ENCODE measurements at regions not wholly inside any gene's neighbourhood (a gene's known extent, or its start where the extent isn't known, plus 50 kb on each side); places are given as distances from the start of the nearest gene placed in this dataset.

- no peak for DNase-seq
- Histone ChIP-seq H3K4me3 (no peak overlapping the region), H3K27ac (no peak overlapping the region), H3K27me3 (no peaks in the 10 kb centered on the region), H3K36me3 (no peaks in the 10 kb centered on the region), H3K9me3 (peaks cover 0 to 3% of the 10 kb centered on the region in 2 donors), H3K4me1 (no peaks in the 10 kb centered on the region)
- ATAC-seq = no peak
- intact Hi-C loops (cut with DNase I) = no loop called here
- TF ChIP-seq CTCF (IDR thresholded peaks at IDR 0.05) = no peak
Measured at GRCh38 chr4:166174717-166175490, 301.9 kb downstream of the TLL1 start.

- no peaks in the 10 kb centered on the region for H3K4me1 ChIP-seq
- H3K36me3 ChIP-seq = no peaks in the 10 kb centered on the region
- no peak for TF ChIP-seq CTCF (IDR thresholded peaks at IDR 0.05)
- no peak for ATAC-seq
- no peak for DNase-seq
- H3K27me3 ChIP-seq = no peaks in the 10 kb centered on the region
- intact Hi-C loops (cut with DNase I) = no loop called here
- H3K4me3 ChIP-seq = no peak overlapping the region
- H3K27ac ChIP-seq = no peak overlapping the region
- H3K9me3 ChIP-seq = no peaks in the 10 kb centered on the region
Measured at GRCh38 chr4:166182145-166182544, 309.1 kb downstream of the TLL1 start.

GRCh38 chr4:166195101-166195500, 322.1 kb downstream of the TLL1 start:
- TF ChIP-seq CTCF (IDR thresholded peaks at IDR 0.05) = no peak
- intact Hi-C loops (cut with DNase I) = no loop called here

GRCh38 chr4:166197166-166197565, 324.1 kb downstream of the TLL1 start:
- H3K27me3 ChIP-seq = no peaks in the 10 kb centered on the region
- H3K4me1 ChIP-seq = no peaks in the 10 kb centered on the region
- no peak overlapping the region for H3K4me3 ChIP-seq
- H3K9me3 ChIP-seq = peaks cover 0 to 2% of the 10 kb centered on the region in 2 donors
- no peaks in the 10 kb centered on the region for H3K36me3 ChIP-seq
- DNase-seq = no peak
- TF ChIP-seq CTCF (IDR thresholded peaks at IDR 0.05) = no peak
- no peak for ATAC-seq
- intact Hi-C loops (cut with DNase I) = no loop called here
- H3K27ac ChIP-seq = no peak overlapping the region

More at GRCh38 chr4:166195101-166195500, 322.1 kb downstream of the TLL1 start:
- no peak overlapping the region for H3K27ac ChIP-seq
- H3K36me3 ChIP-seq = no peaks in the 10 kb centered on the region
- H3K27me3 ChIP-seq = no peaks in the 10 kb centered on the region
- DNase-seq (no peak), ATAC-seq (no peak)
- H3K4me3 ChIP-seq = no peak overlapping the region
- peaks cover 0 to 2% of the 10 kb centered on the region in 2 donors for H3K9me3 ChIP-seq
- no peaks in the 10 kb centered on the region for H3K4me1 ChIP-seq

- Histone ChIP-seq H3K27me3 (no peaks in the 10 kb centered on the region), H3K36me3 (no peaks in the 10 kb centered on the region), H3K9me3 (no peaks in the 10 kb centered on the region), H3K4me1 (no peaks in the 10 kb centered on the region), H3K4me3 (no peak overlapping the region), H3K27ac (no peak overlapping the region)
- TF ChIP-seq CTCF (IDR thresholded peaks at IDR 0.05) = no peak
- intact Hi-C loops (cut with DNase I) = no loop called here
- DNase-seq = no peak
- ATAC-seq = no peak
Measured at GRCh38 chr4:166198041-166198440, 325.0 kb downstream of the TLL1 start.

All from left lung (tissue), 4 donors.